HG03442 (cell line): ENCODE measurements at regions not wholly inside any gene's neighbourhood (a gene's known extent, or its start where the extent isn't known, plus 50 kb on each side); places are given as distances from the start of the nearest gene placed in this dataset.

Source experiments
- ATAC-seq: cut with Tn5 transposase; IDR thresholded peaks from one replicate; pipeline ENCODE4 v1.9.1; 2021; ENCODE audit warnings: mild to moderate bottlenecking, moderate library complexity; ENCODE audit not compliant: unreplicated experiment

DNA sequence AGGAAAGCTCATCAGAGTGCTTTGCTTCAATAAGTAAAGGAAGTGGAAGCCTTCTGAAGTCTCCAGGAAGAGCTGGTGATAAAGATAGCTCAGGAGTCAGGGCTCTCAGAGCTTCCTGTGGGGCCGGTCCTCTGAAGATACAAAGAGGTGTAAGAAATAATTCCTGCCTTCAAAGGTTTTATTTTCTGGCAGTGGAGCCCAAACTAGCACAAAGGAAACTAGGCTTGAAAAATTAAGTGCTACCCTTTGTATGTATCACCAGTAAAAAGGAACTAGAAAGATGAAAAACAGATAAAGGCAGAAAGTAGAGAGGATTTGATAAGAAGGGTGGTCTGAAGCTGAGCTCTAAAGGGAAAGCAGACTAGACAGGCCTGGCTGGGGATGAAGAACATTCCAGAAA lies 204.1 kb upstream of the SASH1 start:
- ATAC-seq: no peak

DNA sequence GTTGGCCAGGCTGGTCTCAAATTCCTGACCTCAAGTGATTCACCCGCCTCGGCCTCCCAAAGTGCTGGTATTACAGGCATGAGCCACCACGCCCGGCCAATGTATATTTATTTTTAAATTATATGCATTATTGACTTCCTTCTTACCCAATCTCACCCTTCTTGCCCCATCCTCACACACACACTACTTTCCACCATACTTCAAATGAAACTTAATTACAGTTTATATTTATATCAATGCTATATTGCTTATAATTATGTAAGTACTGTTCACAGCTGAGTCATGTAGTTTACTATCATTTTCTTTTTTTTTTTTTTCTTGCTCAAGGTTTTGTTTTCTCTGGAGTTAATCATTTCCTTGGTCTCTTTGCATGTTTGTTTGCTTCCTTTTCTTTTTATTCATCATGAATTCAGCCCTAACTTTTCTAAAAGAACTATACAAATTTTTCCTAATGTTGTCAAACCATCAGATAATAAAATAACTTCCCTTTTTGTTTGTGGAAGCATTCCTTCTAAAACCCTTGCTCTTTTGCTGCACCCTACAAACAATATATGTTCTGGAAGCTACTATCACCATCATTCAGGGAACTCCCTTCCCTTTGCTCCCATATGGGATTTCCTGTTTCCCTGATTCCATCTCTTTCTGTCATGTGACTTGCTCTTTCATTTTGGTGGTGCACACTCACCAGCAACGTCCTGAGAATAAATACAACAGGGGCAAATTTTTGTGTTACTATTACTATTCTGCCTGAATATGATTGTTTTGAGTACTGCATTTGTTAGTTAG lies 201.7 kb upstream of the SASH1 start:
- no peak for ATAC-seq

DNA sequence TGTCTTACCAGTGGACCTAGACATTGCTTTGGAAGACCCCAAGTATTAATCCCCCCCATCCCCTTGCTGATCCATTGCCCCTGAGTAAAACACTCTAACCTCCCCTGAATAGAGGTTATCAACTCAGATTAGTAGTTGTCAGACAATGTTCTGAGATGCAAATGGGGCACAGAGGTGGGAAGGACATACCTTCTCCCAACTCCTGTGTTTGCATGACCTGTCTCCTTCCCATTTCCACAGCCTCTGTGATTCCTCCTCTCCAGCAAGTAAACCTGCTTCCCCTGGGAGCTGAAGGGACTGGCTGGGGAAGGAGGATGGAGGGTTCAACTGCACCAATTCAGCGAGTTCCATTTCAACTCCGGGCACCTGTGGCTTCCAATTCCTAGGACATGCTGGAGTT lies 199.8 kb upstream of the SASH1 start:
- no peak for ATAC-seq

DNA sequence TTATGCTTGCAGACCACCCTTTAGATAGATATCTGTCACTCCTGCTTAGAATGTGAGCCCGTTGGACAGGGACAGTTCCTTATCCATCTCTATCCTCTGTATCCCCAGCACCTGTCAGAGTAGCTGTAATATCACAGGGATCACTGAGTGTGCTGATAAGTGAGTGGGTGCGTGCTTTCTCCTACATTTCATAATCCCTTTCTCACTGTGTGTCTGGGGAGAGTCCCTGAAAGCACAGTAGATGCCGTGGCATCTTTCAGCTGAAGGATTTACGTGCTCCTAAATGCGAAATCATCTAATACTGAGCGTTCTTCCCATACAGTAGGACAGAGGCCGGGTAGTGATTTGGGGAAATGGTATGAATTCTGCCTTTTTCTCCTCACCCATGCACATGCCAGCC lies 198.9 kb upstream of the SASH1 start:
- ATAC-seq: no peak

DNA sequence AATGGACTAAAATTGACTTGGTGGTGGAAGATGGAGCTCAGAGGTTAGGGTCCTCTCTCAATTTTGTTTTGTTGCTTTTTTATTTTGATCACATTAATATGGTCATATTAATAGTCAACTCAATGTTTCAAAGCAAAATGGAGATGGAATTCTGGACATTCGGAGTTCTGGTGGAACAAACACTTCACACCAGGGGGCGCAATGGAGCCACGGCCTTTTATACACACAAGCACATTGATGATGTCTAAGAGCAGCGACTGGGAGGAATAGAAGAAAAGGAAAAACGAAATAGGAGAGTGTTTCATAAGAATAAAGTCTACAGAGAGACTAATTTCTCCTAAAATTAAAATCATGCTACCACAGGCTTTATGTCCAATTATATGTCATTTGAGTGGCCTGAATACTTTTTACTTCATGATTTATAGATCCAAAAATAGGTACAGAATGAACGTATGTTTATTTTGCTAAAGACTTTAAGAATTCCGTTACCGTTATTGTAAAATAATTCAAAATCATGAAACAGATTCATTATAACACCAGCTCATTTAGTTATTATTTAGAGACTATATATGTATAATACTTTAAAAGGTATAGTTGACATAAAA lies 197.6 kb upstream of the SASH1 start:
- ATAC-seq: peak; percentile 73

DNA sequence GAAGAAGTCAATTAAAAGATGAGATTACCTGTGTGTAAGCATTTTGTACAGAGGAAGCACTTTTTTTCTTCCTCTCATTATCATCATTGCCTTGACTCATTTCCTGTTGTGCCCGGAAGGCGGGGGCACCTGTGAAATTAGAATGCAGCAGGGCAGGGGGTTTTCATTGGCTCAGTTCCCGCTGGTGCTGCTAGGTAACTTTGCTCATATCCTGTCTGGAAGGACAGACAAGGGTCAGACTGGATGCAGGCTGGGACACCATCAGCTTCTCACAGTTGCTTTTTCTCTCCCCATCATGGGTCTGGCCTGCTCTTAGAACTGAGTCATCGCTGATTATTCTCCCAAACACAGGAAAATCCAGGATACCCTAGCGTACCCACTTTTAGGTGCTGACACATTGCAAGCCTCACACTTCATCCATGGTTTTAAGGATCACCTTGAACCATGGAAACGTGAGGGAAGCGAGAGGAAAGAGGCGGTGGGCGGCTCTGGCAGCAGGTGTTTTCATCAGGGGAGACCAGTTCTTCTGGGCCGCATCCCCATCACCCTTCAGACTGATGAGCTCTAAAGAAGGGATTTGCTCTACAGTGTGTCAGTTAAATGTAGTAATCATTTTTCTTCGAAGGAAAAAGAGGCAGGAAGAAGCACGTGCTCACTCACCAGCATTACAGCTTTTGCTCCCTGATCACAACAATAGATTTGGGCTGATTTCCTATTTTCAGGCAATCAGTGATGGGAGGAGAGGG lies 195.7 kb upstream of the SASH1 start:
- ATAC-seq: peak; percentile 62

DNA sequence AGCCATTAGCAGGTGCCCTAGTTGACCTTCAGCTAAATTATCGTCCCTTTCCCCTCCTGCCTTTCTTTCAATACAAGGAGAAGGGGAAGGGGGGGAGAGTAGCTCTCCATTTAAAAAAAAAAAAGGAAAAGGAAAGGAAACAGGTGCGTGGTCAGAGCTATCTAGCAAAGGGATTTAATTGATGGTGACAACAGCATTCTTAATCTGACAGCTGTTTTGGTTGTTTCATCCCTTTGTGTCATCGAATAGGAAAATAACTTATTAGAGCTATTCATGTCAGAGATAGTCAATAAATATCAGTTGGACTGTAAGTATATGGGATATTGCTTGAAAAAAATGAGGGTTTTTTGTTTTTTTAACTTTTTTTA lies 195.2 kb upstream of the SASH1 start:
- ATAC-seq: no peak

DNA sequence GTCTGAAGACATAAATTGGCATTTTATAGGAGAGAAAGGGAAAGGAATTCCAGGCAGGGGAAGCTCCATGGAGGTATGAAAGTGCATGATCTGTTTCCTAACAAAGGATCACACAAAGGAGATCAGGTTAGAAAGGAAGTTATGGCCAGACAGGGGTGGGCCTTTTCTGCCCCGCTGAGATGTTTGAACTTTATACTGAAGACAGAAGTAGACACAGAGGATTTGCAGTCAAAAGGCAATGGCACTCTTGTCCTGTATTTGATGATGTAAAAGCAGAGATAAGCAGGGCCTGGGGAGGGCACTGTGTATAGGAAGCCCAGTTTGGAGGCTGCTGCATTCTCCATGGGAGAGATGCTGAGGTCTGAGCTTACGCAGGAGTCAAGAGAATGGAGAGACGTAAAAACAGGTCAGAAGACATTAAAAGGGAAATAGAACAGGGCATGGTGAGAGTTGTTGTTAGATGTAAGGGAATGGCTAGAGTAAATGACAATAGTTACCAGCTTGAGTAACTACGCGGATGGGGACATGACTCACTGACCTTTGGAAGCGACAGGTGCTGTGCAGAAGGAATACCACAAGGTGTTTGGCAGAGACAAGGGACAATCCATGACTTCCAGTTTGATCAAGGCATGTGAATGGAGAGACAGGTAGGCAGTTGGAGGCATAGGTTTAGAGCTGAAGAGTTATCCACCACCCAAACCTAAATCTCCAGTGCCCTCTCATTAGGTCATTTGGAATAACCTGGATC lies 190.6 kb upstream of the SASH1 start:
- ATAC-seq: no peak

DNA sequence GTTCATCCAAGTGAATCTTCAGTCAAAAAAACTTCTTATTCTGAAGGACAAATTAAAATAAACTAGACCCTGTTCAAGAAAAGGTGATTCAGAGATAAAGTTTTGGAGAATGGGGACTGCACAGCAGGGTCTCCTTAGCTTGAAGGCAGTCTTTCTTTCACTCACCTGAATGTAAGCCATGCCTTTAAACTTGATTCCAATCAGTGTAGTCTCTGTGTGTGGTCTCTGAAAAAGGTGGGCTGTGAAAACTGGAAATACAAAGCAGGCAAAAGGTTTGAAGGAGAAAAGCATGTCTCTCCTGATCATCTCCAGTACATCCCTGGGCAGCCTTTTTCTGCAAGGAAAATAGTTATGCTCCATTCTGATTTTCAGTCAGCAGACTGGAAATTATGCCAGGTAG lies 188.0 kb upstream of the SASH1 start:
- ATAC-seq: no peak

DNA sequence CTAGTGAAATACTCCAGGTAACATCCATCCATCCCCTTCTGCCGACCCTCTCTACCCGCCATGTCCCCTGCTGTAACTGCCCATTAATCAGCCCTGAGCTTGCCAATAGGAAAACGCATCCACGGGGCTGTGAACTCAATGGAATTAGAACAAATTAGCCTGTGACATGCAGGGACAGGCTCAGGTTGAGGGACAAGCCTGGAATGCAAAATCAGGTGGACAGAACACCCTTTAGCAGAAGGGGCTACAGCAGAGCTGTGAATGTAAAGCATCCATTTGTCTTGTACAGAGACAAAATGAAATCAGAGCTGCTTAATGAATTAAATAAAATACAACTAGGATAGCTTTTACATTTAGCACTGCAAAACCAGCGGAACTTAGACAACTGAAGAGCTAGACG lies 187.3 kb upstream of the SASH1 start:
- no peak for ATAC-seq

DNA sequence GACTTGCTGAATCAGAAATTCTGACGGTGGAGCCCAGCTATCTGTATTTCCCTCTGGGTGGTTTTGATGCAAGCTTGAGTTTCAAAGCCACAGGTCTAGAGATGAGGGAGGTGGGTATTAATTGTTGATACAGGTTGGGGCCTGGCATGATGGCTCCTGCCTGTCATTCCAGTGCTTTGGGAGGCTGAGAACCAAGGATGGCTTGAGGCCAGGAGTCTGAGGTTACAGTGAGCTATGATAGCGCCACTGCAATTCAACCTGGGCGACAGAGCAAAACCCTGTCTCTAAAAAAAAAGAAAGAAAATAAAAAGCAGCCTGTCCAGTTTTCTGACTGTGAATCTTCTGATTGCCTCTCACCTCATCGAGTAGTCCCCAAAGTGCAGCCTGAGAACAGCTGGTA lies 184.8 kb upstream of the SASH1 start:
- no peak for ATAC-seq

DNA sequence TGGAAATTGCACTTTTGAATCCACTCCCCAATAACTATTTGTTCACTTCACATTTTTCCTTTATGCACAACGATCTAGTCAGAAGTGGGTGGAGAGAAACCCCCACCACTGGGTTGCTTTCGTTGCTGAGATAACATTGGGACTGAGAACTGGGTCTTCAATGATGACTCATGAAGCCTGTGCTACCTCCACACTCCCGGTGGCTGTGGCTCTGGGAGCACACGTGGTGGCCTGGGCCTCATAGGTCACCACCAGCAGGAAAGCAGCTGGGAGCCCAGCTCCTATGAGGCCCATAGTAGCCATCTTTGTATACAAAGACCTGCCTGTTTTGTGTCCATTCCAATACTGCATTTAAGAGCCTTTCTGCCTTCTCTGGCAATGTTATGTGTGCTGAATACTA lies 178.0 kb upstream of the SASH1 start:
- ATAC-seq: no peak

DNA sequence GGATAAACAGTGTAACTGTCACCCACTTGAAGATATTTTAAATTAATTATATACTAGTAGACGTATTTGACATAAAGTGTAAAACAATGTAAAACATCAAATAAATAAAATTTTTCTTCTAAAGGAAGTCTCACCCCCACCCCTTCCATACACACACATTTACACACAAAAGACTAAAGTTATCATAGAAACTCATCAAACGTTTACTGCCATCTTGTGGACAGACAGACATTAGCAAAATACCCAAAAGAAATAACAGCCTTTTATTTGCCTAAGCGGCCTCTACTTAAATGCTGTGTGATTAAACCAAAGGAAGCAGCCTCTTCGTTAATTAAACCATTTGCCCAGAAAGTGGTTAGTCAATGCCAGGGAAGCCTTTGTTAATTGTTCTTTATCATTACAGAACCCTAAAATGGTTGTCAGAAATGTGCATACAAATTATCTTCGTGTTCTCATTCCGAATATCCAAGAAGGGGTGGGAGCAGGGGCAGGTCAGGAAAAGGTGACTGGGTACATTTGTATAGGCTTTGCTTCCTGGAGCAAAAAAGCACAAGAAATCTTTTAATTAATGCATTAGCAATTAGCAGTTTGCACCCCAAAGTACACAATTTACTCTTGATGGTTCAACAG lies 176.2 kb upstream of the SASH1 start:
- no peak for ATAC-seq

DNA sequence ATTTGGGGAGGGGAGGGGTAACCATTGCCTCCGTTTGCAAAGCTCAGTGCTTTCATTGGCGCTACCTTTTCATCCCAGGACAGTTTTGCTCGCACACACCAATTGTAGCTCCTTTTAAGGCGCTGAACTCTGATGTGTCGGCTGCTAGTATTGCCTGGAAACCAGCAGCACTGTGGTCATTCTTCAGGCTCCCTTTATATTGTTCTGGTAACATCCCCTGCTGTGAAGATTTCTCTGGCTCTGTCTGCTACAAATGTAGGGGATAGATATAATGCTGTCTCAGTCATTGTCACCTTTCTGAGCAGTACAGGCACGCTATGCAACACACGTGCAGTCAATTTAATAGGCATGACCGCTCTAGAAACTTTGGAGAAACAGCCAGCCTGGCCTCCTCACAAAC lies 172.9 kb upstream of the SASH1 start:
- ATAC-seq: no peak

DNA sequence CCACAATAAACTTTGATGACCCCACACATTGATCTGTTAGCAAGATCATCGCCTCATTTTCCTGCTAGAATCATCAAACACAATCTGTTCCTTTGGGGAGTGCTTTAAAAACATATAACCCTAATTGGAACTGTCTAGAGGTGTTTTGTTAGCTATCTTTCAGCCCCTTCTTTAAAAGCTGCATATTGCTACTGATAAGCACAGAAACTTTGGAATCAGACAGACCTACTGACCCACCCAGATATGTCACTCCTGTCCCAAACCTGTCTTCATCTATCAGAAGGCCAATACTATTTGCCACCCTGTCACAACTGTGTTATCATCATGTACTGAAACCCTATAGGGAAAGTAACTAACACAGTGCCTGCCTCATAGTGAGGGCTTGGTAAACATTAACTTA lies 172.4 kb upstream of the SASH1 start:
- ATAC-seq: no peak

DNA sequence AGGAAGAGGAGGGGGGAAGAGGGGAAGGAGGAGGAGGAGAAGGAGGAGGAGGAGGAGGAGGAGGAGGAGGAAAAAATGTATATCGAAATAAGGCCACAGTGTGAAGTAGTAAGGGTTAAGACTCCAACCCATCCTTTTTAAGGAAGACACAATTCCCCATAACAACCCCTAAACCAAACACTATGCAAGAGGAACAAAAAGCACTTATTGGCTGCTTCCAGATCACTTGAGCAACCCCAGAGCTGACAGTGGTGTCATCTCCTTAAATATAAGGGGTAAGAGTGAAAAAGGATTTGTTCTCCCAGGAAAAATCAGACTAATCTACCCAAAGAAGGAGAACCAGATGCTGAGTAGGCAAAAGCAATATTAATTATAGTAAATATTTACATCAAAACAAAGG lies 169.1 kb upstream of the SASH1 start:
- ATAC-seq: no peak

DNA sequence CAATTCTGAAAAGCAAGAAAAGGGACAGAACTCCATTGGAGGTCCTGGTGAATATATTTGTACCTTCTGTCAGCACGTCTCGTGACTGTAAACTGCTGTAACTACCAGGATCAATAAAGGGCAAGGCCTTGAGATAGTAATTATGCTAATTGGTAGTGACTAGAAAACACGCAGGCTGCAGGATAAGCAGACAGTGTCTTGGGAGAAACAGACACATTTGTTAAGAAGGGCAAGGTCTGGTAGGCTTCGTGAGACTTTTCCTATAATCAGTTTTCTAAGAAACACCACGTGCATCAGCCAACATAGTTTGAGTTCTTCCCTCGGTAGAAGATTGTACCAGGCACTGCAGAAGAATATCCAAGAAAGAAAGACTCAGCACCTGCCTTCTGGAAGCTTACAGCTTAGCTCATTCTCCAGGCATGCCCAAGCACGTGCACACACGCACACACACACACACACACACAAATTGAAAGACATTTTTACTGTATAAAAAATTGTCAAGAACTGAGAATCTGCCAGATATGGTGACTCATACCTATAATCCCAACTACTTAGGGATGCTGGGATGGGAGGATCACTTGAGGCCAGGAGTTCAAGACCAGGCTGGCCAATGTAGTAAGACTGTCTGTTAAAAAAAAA lies 167.0 kb upstream of the SASH1 start:
- no peak for ATAC-seq

DNA sequence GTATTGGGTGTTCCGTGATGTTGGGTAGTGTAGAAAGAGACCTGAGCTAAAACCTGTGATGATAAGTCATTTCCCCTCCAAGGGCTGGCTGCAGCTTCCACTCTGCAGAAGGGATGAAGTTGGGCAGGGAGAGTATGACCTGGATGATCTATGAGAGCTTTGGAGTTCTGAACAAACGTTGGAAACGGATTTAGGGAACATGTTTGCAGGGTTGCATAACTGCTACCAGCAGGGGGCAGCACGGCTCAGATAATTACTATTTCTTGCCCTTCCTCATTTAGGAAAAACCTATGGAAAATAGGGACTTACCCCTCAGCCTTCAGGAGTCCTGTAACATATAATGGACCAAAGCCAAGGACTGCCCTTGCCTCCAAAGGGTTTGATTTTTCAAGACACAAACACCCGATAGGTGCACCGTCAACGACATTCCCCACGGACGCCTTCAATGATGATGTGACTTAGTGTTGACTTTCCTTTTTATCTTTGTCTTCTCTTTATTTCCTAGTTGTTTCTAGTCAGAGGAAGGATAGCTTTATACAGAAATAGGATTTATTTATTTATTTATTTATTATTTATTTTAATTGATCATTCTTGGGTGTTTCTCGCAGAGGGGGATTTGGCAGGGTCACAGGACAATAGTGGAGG lies 164.9 kb upstream of the SASH1 start:
- ATAC-seq: no peak

DNA sequence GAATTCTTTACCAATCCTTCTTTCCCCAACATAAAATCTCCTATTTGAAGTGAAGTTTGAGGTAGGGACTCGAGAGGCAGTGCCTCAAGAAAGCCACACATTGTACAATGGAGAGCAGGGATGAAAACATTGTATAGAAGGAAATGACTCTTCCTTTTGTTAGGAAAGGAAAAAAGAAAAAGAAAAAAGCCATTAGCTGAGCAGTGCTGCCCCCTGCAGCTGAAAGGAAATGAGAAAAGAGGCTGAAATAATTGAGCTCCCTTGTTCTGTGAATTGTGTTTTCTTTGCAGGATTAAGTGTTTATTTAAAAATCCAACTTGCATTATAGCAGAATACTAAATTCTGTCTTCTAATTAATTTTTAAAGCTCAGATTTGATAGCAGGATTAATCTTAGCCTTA lies 162.9 kb upstream of the SASH1 start:
- no peak for ATAC-seq

DNA sequence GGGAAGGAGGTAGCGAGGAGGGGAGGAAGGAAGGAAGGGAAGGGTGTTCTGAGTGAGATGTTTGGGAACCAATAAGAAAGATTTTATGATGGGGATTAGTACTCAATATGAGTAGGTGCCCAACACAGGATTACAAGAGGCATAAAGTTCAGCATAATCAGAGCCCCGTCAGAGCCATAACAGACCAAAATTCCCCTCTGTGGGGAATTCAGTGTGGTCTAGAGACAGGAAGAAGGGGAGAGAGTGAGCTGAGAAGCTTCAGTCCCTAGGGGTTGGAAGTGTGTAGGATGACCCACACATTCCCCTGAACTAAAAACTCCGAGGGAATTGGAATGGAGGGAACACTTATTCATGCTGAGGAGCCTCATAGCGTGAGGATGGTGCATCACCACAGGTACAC lies 160.3 kb upstream of the SASH1 start:
- ATAC-seq: no peak
